ENCODE measurements at regions not wholly inside any gene's neighbourhood (a gene's known extent, or its start where the extent isn't known, plus 50 kb on each side); places are given as distances from the start of the nearest gene placed in this dataset.
"Not testable (repeated sequence)": the region's sequence is repeated elsewhere in the genome, so short reads cannot be mapped to it uniquely, and the experiment has no call there.

GRCh38 chr6:894274-894673 lies 201.3 kb upstream of the EXOC2 start:
- no peak overlapping the region for H3K4me3 Mint-ChIP-seq (ENCODE audit: unreplicated experiment)
- no peak for TF ChIP-seq CTCF (IDR thresholded peaks at IDR 0.05)
- no peaks in the 10 kb centered on the region for H3K4me1 Mint-ChIP-seq (ENCODE audit: unreplicated experiment)
- no peak overlapping the region for H3K27ac Mint-ChIP-seq (ENCODE audit: unreplicated experiment)
- H3K9me3 Mint-ChIP-seq (ENCODE audit: unreplicated experiment) = no peaks in the 10 kb centered on the region
- no peak for DNase-seq (ENCODE audit: extremely low spot score, unreplicated experiment)
- no peaks in the 10 kb centered on the region for H3K36me3 Mint-ChIP-seq (ENCODE audit: unreplicated experiment)
- H3K27me3 Mint-ChIP-seq (ENCODE audit: unreplicated experiment) = no peaks in the 10 kb centered on the region

- Mint-ChIP-seq H3K27me3 (ENCODE audit: unreplicated experiment) (no peaks in the 10 kb centered on the region), H3K36me3 (ENCODE audit: unreplicated experiment) (no peaks in the 10 kb centered on the region), H3K27ac (ENCODE audit: unreplicated experiment) (no peak overlapping the region), H3K9me3 (ENCODE audit: unreplicated experiment) (peaks cover 7% of the 10 kb centered on the region), H3K4me3 (ENCODE audit: unreplicated experiment) (no peak overlapping the region), H3K4me1 (ENCODE audit: unreplicated experiment) (no peaks in the 10 kb centered on the region)
- no peak for DNase-seq (ENCODE audit: extremely low spot score, unreplicated experiment)
- no peak for TF ChIP-seq CTCF (IDR thresholded peaks at IDR 0.05)
Observed at GRCh38 chr6:890995-891394, 198.1 kb upstream of the EXOC2 start.

- no peak for TF ChIP-seq CTCF (IDR thresholded peaks at IDR 0.05)
- no peak for DNase-seq (ENCODE audit: extremely low spot score, unreplicated experiment)
- no peaks in the 10 kb centered on the region for H3K27me3 Mint-ChIP-seq (ENCODE audit: unreplicated experiment)
- no peak overlapping the region for H3K27ac Mint-ChIP-seq (ENCODE audit: unreplicated experiment)
- H3K4me1 Mint-ChIP-seq (ENCODE audit: unreplicated experiment) = no peaks in the 10 kb centered on the region
- peaks cover 7% of the 10 kb centered on the region for H3K9me3 Mint-ChIP-seq (ENCODE audit: unreplicated experiment)
- H3K4me3 Mint-ChIP-seq (ENCODE audit: unreplicated experiment) = no peak overlapping the region
- H3K36me3 Mint-ChIP-seq (ENCODE audit: unreplicated experiment) = no peaks in the 10 kb centered on the region
Observed at GRCh38 chr6:890201-890600, 197.3 kb upstream of the EXOC2 start.

DNA sequence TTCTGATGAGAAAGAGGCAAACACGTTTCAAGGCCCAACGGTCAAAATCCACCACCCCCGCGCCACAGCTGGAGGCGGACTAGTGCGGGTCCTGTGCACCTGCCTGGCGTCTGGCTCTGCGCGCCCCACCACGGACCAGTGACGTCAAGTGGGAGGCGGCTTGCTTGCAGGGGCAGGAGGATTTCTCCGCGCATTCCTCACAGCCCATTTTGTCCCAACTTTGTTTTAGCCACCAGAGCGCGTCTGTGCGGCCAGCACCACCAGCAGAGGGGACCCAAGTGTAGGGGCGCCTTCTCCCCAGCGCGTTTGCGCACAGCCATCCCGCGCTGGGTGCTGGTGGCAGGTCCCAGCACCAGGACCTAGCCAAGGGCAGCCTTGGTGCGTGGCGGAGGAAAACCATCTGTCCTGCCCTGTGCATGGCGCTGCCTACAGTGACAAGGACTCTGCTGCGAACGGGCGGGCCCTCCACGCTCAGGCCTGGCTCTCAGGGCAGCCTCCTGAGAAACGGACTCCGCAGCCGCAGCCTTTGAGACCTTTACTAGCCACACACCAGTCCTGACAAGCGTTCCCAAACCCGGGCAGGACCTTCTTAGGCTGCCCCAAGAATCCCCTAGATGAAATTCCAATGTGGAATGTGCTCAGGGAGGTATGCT lies 194.8 kb upstream of the EXOC2 start:
- H3K4me3 Mint-ChIP-seq (ENCODE audit: unreplicated experiment) = no peak overlapping the region
- no peaks in the 10 kb centered on the region for H3K4me1 Mint-ChIP-seq (ENCODE audit: unreplicated experiment)
- TF ChIP-seq CTCF (IDR thresholded peaks at IDR 0.05) = no peak
- no peaks in the 10 kb centered on the region for H3K36me3 Mint-ChIP-seq (ENCODE audit: unreplicated experiment)
- no peak for DNase-seq (ENCODE audit: extremely low spot score, unreplicated experiment)
- H3K27ac Mint-ChIP-seq (ENCODE audit: unreplicated experiment) = no peak overlapping the region
- no peaks in the 10 kb centered on the region for H3K27me3 Mint-ChIP-seq (ENCODE audit: unreplicated experiment)
- peaks cover 7% of the 10 kb centered on the region for H3K9me3 Mint-ChIP-seq (ENCODE audit: unreplicated experiment)

DNA sequence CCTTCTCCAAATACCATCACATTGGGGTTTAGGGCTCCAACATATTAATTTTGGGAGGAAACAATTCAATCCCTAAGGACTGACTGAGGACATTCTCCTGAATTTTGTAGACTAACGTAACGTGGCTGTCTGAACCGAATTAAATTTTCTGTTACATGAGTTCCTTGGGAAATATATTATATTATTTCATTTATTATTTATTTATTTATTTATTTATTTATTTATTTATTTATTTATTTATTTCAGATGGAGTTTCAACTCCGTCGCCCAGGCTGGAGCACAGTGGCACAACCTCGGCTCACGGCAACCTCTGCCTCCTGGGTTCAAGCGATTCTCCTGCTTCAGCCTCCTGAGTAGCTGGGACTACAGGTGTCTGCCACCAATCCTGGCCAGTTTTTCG lies 193.2 kb upstream of the EXOC2 start:
- H3K4me1 Mint-ChIP-seq (ENCODE audit: unreplicated experiment); H3K27ac Mint-ChIP-seq (ENCODE audit: unreplicated experiment); H3K9me3 Mint-ChIP-seq (ENCODE audit: unreplicated experiment); H3K36me3 Mint-ChIP-seq (ENCODE audit: unreplicated experiment); H3K4me3 Mint-ChIP-seq (ENCODE audit: unreplicated experiment); DNase-seq (ENCODE audit: extremely low spot score, unreplicated experiment); H3K27me3 Mint-ChIP-seq (ENCODE audit: unreplicated experiment): not testable (repeated sequence)

All from osteocyte (in vitro differentiated cells).